ENCODE measurements at regions not wholly inside any gene's neighbourhood (a gene's known extent, or its start where the extent isn't known, plus 50 kb on each side); places are given as distances from the start of the nearest gene placed in this dataset.

DNA sequence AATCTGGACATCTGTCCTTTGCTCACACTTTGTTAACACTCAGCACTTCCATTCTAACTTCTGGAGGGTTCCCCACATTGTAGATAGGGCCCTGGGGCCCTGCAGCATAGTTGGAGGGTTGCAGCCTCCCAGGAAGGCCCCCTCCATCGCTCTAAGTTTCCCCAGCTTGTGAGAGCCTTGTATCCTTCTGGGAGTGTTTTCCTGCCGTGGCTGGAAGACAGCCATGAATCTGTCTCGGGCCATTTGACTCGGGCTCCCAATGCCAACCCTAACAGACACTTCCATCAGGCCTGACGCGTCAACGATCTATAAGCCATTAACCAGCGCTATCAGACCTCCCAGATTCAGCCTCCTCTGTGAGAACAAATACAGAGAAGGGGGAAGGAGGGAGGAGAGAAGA lies 263.7 kb upstream of the RPL38 start:
- 0 out of 2 replicates have a peak, but pooled peaks cover 3% of the 10 kb centered on the region for H3K27me3 ChIP-seq (ENCODE audit: insufficient read depth, low read length)
- H3K27ac ChIP-seq (ENCODE audit: low read depth, low read length, poor library complexity, severe bottlenecking) = no peak overlapping the region
- H4K20me1 ChIP-seq (ENCODE audit: insufficient read depth, low read length) = no peaks in the 10 kb centered on the region
- no peak overlapping the region for H2AFZ ChIP-seq (ENCODE audit: low read length)
- H3K9ac ChIP-seq (ENCODE audit: low read length) = no peak overlapping the region
- no peak overlapping the region for H3K4me3 ChIP-seq (ENCODE audit: low read depth, low read length, poor library complexity, severe bottlenecking)
- no peaks in the 10 kb centered on the region for H3K36me3 ChIP-seq (ENCODE audit: insufficient read depth, low read length)
- H3K9me2 ChIP-seq (ENCODE audit: low read depth, low read length) = no peaks in the 10 kb centered on the region
- TF ChIP-seq, protein P1, sequence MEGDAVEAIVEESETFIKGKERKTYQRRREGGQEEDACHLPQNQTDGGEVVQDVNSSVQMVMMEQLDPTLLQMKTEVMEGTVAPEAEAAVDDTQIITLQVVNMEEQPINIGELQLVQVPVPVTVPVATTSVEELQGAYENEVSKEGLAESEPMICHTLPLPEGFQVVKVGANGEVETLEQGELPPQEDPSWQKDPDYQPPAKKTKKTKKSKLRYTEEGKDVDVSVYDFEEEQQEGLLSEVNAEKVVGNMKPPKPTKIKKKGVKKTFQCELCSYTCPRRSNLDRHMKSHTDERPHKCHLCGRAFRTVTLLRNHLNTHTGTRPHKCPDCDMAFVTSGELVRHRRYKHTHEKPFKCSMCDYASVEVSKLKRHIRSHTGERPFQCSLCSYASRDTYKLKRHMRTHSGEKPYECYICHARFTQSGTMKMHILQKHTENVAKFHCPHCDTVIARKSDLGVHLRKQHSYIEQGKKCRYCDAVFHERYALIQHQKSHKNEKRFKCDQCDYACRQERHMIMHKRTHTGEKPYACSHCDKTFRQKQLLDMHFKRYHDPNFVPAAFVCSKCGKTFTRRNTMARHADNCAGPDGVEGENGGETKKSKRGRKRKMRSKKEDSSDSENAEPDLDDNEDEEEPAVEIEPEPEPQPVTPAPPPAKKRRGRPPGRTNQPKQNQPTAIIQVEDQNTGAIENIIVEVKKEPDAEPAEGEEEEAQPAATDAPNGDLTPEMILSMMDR (IDR thresholded peaks at IDR 0.05; ENCODE audit: low read length) = no peak
- TF ChIP-seq EZH2 (IDR thresholded peaks at IDR 0.05; ENCODE audit: borderline replicate concordance, low read length) = no peak
- H3F3A ChIP-seq (ENCODE audit: insufficient read depth, low read length) = no peaks in the 10 kb centered on the region
- no peak overlapping the region for H3K4me2 ChIP-seq (ENCODE audit: low read length)
- H3K79me2 ChIP-seq (ENCODE audit: insufficient read depth, low read length) = no peaks in the 10 kb centered on the region
- H3K9me3 ChIP-seq (ENCODE audit: low read length) = no peaks in the 10 kb centered on the region
- no peaks in the 10 kb centered on the region for H3K4me1 ChIP-seq (ENCODE audit: insufficient read depth, low read length, severe bottlenecking)

DNA sequence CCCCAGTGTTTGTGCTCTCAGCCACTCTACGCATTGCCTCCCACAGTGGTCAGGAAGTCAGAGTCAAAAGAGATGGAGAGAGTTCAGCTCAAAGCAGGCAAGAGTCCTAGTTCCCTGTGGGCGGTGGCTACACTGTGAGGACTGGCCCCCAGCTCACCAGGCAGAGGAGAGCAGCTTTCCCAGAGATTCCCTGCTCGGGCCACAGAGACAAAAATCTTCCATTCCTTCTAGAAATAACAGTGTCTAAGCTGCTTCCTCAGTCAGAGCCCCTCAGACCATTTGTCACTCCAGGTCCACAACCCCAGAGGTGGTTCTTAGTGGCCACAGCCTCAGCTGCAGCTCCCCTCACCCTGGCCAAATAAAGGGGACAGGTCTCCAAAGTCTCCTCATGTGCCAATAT lies 263.0 kb upstream of the RPL38 start:
- H3K27me3 ChIP-seq (ENCODE audit: insufficient read depth, low read length) = 0 out of 2 replicates have a peak, but pooled peaks cover 3% of the 10 kb centered on the region

DNA sequence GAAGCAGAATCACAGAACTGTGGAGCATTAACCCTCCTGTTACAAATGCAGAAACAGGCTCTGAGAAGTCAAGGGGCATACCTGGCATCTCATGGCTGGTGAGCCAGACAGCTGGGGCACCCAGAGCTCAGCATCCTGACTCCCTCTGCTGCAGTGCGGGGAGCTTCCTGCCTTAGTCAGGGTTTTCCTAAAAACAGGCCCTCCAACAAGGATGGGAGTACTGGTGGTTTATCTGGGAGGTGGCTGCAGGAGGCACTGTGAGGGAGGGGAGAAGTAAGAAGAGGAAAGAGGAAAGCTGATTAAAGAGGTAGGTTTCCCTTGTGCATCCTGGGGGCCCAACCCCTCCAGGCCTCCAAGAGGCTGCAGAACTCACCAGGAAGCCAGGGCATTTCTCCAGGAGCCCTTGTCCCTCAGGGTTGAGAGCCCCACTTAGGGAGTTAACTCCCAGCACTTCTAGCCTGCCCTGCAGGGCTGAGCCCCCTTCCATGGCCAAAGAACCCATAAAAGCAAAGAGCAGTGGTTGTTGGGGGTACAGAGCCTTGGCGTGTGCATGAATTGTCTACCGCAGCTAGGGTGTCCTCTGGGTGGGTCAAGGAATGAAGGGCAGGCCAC lies 261.5 kb upstream of the RPL38 start:
- TF ChIP-seq, protein P1 (IDR thresholded peaks at IDR 0.05; ENCODE audit: low read length) = no peak
- TF ChIP-seq EZH2 (IDR thresholded peaks at IDR 0.05; ENCODE audit: borderline replicate concordance, low read length) = no peak
- no peaks in the 10 kb centered on the region for H3K4me1 ChIP-seq (ENCODE audit: insufficient read depth, low read length, severe bottlenecking)

More for the DNA sequence above, 263.0 kb upstream of the RPL38 start:
- Histone ChIP-seq H3K9me2 (ENCODE audit: low read depth, low read length) (no peaks in the 10 kb centered on the region), H4K20me1 (ENCODE audit: insufficient read depth, low read length) (no peaks in the 10 kb centered on the region), H3K36me3 (ENCODE audit: insufficient read depth, low read length) (no peaks in the 10 kb centered on the region), H3K4me2 (ENCODE audit: low read length) (no peak overlapping the region), H3K27ac (ENCODE audit: low read depth, low read length, poor library complexity, severe bottlenecking) (no peak overlapping the region), H3K4me3 (ENCODE audit: low read depth, low read length, poor library complexity, severe bottlenecking) (no peak overlapping the region), H3K4me1 (ENCODE audit: insufficient read depth, low read length, severe bottlenecking) (no peaks in the 10 kb centered on the region), H3K79me2 (ENCODE audit: insufficient read depth, low read length) (no peaks in the 10 kb centered on the region), H3K9ac (ENCODE audit: low read length) (no peak overlapping the region), H3F3A (ENCODE audit: insufficient read depth, low read length) (no peaks in the 10 kb centered on the region), H3K9me3 (ENCODE audit: low read length) (no peaks in the 10 kb centered on the region), H2AFZ (ENCODE audit: low read length) (no peak overlapping the region)
- TF ChIP-seq EZH2 (IDR thresholded peaks at IDR 0.05; ENCODE audit: borderline replicate concordance, low read length) = no peak
- TF ChIP-seq, protein P1 (IDR thresholded peaks at IDR 0.05; ENCODE audit: low read length) = no peak

More for the DNA sequence above, 261.5 kb upstream of the RPL38 start:
- Histone ChIP-seq H3K4me3 (ENCODE audit: low read depth, low read length, poor library complexity, severe bottlenecking) (no peak overlapping the region), H3K9me2 (ENCODE audit: low read depth, low read length) (no peaks in the 10 kb centered on the region), H3K9ac (ENCODE audit: low read length) (no peak overlapping the region), H3K27me3 (ENCODE audit: insufficient read depth, low read length) (0 out of 2 replicates have a peak, but pooled peaks cover 3% of the 10 kb centered on the region), H3K36me3 (ENCODE audit: insufficient read depth, low read length) (no peaks in the 10 kb centered on the region), H3K79me2 (ENCODE audit: insufficient read depth, low read length) (no peaks in the 10 kb centered on the region), H3K9me3 (ENCODE audit: low read length) (no peaks in the 10 kb centered on the region), H2AFZ (ENCODE audit: low read length) (no peak overlapping the region), H3F3A (ENCODE audit: insufficient read depth, low read length) (no peaks in the 10 kb centered on the region), H3K27ac (ENCODE audit: low read depth, low read length, poor library complexity, severe bottlenecking) (no peak overlapping the region), H4K20me1 (ENCODE audit: insufficient read depth, low read length) (no peaks in the 10 kb centered on the region), H3K4me2 (ENCODE audit: low read length) (no peak overlapping the region)

Data from OCI-LY1 (cell line).